ENCODE measurements at regions not wholly inside any gene's neighbourhood (a gene's known extent, or its start where the extent isn't known, plus 50 kb on each side); places are given as distances from the start of the nearest gene placed in this dataset. TPM values are rescaled to one million over a fixed set of nuclear protein-coding genes. Genes with fewer than 3 reads are reported as not detected.

GRCh38 chr3:181086011-181086410, 96.5 kb upstream of the DNAJC19 start:
- DNase-seq (ENCODE audit: low spot score) = no peak

- DNase-seq (ENCODE audit: low spot score) = no peak
Measured at GRCh38 chr3:181081930-181082329, 92.4 kb upstream of the DNAJC19 start.

GRCh38 chr3:181076558-181076957, 87.0 kb upstream of the DNAJC19 start:
- DNase-seq (ENCODE audit: low spot score) = no peak

GRCh38 chr3:181075098-181075497, 85.6 kb upstream of the DNAJC19 start:
- no peak for DNase-seq (ENCODE audit: low spot score)

GRCh38 chr3:181066143-181067087, 76.9 kb upstream of the DNAJC19 start:
- no peak for DNase-seq (ENCODE audit: low spot score)

- no peak for DNase-seq (ENCODE audit: low spot score)
Measured at GRCh38 chr3:181056136-181056732, 66.7 kb upstream of the DNAJC19 start.

- no peak for DNase-seq (ENCODE audit: low spot score)
Measured at GRCh38 chr3:181054538-181054937, 65.0 kb upstream of the DNAJC19 start.

- DNase-seq (ENCODE audit: low spot score) = no peak
Measured at GRCh38 chr3:181052256-181052655, 62.7 kb upstream of the DNAJC19 start.

- no peak for DNase-seq (ENCODE audit: low spot score)
Measured at GRCh38 chr3:181050738-181051137, 61.2 kb upstream of the DNAJC19 start.

GRCh38 chr3:181040030-181040429, 50.5 kb upstream of the DNAJC19 start:
- DNase-seq (ENCODE audit: low spot score) = no peak

Small RNAs in the stretch of these regions (small RNA-seq; reads per million reads assigned to genes)
- gene AC083904.1 (not detected), gene RNU6-4P (not detected)

Data from HT-29 (cell line).